H9 (cell line): ENCODE measurements at regions not wholly inside any gene's neighbourhood (a gene's known extent, or its start where the extent isn't known, plus 50 kb on each side); places are given as distances from the start of the nearest gene placed in this dataset.

Source experiments
- DNase-seq: peaks from one replicate; pipeline ENCODE4 v3.0.0-alpha.2; 2017
- H2AFZ ChIP-seq: one replicate; pipeline ENCODE4 v1.6.1; 2013; ENCODE audit warnings: mild to moderate bottlenecking, low read length, control low read depth, moderate library complexity
- H2AK5ac ChIP-seq: 2 replicates; pipeline ENCODE4 v1.6.1; 2013; ENCODE audit warnings: low read length, control low read depth, mixed read lengths; ENCODE audit not compliant: insufficient read length
- H2BK120ac ChIP-seq: one replicate; pipeline ENCODE4 v1.6.1; 2013; ENCODE audit warnings: low read depth, mild to moderate bottlenecking, low read length, control low read depth, inconsistent platforms; ENCODE audit not compliant: poor library complexity, severe bottlenecking
- H2BK12ac ChIP-seq: 2 replicates; pipeline ENCODE4 v1.6.1; 2013; ENCODE audit warnings: low read length, control low read depth, mixed read lengths, low read depth; ENCODE audit not compliant: insufficient read length
- H2BK15ac ChIP-seq: 2 replicates; pipeline ENCODE4 v1.6.1; 2013; ENCODE audit warnings: low read depth, low read length, control low read depth
- H2BK20ac ChIP-seq: one replicate; pipeline ENCODE4 v1.6.1; 2013; ENCODE audit warnings: low read depth, mild to moderate bottlenecking, low read length, control low read depth, inconsistent platforms; ENCODE audit not compliant: poor library complexity, severe bottlenecking
- H2BK5ac ChIP-seq: 2 replicates; pipeline ENCODE4 v1.6.1; 2013; ENCODE audit warnings: low read length, control low read depth, mixed read lengths; ENCODE audit not compliant: insufficient read length
- H3K14ac ChIP-seq: 2 replicates; pipeline ENCODE4 v1.6.1; 2013; ENCODE audit warnings: low read length, control low read depth; ENCODE audit not compliant: insufficient read depth
- H3K18ac ChIP-seq: 2 replicates; pipeline ENCODE4 v1.6.1; 2013; ENCODE audit warnings: low read depth, mild to moderate bottlenecking, mixed read lengths, low read length, control low read depth; ENCODE audit not compliant: insufficient read length
- H3K23ac ChIP-seq: 2 replicates; pipeline ENCODE4 v1.6.1; 2013; ENCODE audit warnings: low read length, control low read depth, mixed read lengths, low read depth; ENCODE audit not compliant: insufficient read length
- H3K23me2 ChIP-seq: 2 replicates; pipeline ENCODE4 v1.6.1; 2013; ENCODE audit warnings: low read depth, mild to moderate bottlenecking, mixed read lengths, low read length, control low read depth; ENCODE audit not compliant: insufficient read length, poor library complexity, severe bottlenecking
- H3K27ac ChIP-seq: 2 replicates; pipeline ENCODE4 v1.5.1; 2013; ENCODE audit warnings: low read length, control low read depth, mixed read lengths, low read depth; ENCODE audit not compliant: insufficient read length
- H3K27me3 ChIP-seq: 2 replicates; pipeline ENCODE4 v1.6.1; 2013; ENCODE audit warnings: low read length, control low read depth, inconsistent platforms; ENCODE audit not compliant: insufficient read depth
- H3K4ac ChIP-seq: 2 replicates; pipeline ENCODE4 v1.6.1; 2013; ENCODE audit warnings: low read depth, mild to moderate bottlenecking, control low read depth, inconsistent platforms, low read length, moderate library complexity
- H3K4me1 ChIP-seq: 2 replicates; pipeline ENCODE4 v1.6.1; 2013; ENCODE audit warnings: low read length, control low read depth, inconsistent platforms; ENCODE audit not compliant: insufficient read depth
- H3K4me2 ChIP-seq: 2 replicates; pipeline ENCODE4 v1.6.1; 2013; ENCODE audit warnings: low read length, control low read depth, mixed read lengths; ENCODE audit not compliant: insufficient read length, insufficient read depth
- H3K56ac ChIP-seq: 2 replicates; pipeline ENCODE4 v1.6.1; 2013; ENCODE audit warnings: low read depth, mild to moderate bottlenecking, mixed read lengths, low read length, control low read depth; ENCODE audit not compliant: insufficient read length
- H3K79me1 ChIP-seq: 2 replicates; pipeline ENCODE4 v1.6.1; 2013; ENCODE audit warnings: low read depth, mild to moderate bottlenecking, moderate library complexity, low read length, control low read depth, inconsistent platforms; ENCODE audit not compliant: insufficient read depth, poor library complexity, severe bottlenecking
- H3K79me2 ChIP-seq: 2 replicates; pipeline ENCODE4 v1.6.1; 2013; ENCODE audit warnings: low read length, control low read depth, inconsistent platforms; ENCODE audit not compliant: insufficient read depth
- H3K9ac ChIP-seq: 2 replicates; pipeline ENCODE4 v1.6.1; 2013; ENCODE audit warnings: low read length, control low read depth, mixed read lengths; ENCODE audit not compliant: insufficient read length; ENCODE audit errors: extremely low read depth
- H3K9me3 ChIP-seq: one replicate; pipeline ENCODE4 v1.6.1; 2013; ENCODE audit warnings: low read depth, low read length, inconsistent platforms; ENCODE audit not compliant: control insufficient read depth
- H3T11ph ChIP-seq: one replicate; pipeline ENCODE4 v1.6.1; 2013; ENCODE audit warnings: mild to moderate bottlenecking, low read length, control low read depth, inconsistent platforms
- H4K20me1 ChIP-seq: one replicate; pipeline ENCODE4 v1.6.1; 2013; ENCODE audit not compliant: control insufficient read depth, insufficient read length, insufficient read depth
- H4K5ac ChIP-seq: 2 replicates; pipeline ENCODE4 v1.6.1; 2013; ENCODE audit warnings: low read depth, mild to moderate bottlenecking, mixed read lengths, low read length, control low read depth; ENCODE audit not compliant: insufficient read length
- H4K8ac ChIP-seq: replicated peaks from 2 replicates; pipeline ENCODE4 v1.6.1; 2013; ENCODE audit warnings: low read length, control low read depth, mixed read lengths, low read depth; ENCODE audit not compliant: insufficient read length
- H4K91ac ChIP-seq: 2 replicates; pipeline ENCODE4 v1.6.1; 2013; ENCODE audit warnings: low read depth, mild to moderate bottlenecking, moderate library complexity, mixed read lengths, low read length, control low read depth; ENCODE audit not compliant: insufficient read length
- H3K27ac Mint-ChIP-seq, 3 experiments: 2 replicates in 2 of 3; 3 replicates in 1 of 3; pipeline ENCODE4 v1.8.0; 2020 to 2021; ENCODE audit warnings: mixed read lengths in 3 of 3, mild to moderate bottlenecking in 1 of 3, moderate library complexity in 1 of 3
- H3K27me3 Mint-ChIP-seq: 2 replicates; pipeline ENCODE4 v1.8.0; 2021; ENCODE audit warnings: low read depth, mild to moderate bottlenecking, moderate library complexity, mixed read lengths
- H3K36me3 Mint-ChIP-seq, 3 experiments: 2 replicates in 2 of 3; 3 replicates in 1 of 3; pipeline ENCODE4 v1.8.0; 2020 to 2021; ENCODE audit warnings: low read depth in 3 of 3, mixed read lengths in 3 of 3; ENCODE audit not compliant: insufficient read depth in 1 of 3
- H3K4me1 Mint-ChIP-seq, 2 experiments: 2 replicates each; pipeline ENCODE4 v1.8.0; 2020; ENCODE audit warnings: mixed read lengths in 2 of 2
- H3K4me3 Mint-ChIP-seq, 2 experiments: 2 replicates in 1 of 2; 3 replicates in 1 of 2; pipeline ENCODE4 v1.8.0; 2020 to 2021; ENCODE audit warnings: mild to moderate bottlenecking in 2 of 2, mixed read lengths in 2 of 2, moderate library complexity in 1 of 2
- H3K9me3 Mint-ChIP-seq, 2 experiments: 2 replicates in 1 of 2; 3 replicates in 1 of 2; pipeline ENCODE4 v1.8.0; 2020; ENCODE audit warnings: mild to moderate bottlenecking in 2 of 2, mixed read lengths in 2 of 2, moderate library complexity in 1 of 2
- CTCF ChIP-seq: fragments of 200-600 bp; sonication (generic); conservative IDR thresholded peaks from 3 replicates; pipeline ENCODE4 v1.8.0; 2021; ENCODE audit warnings: antibody characterized with exemption, mild to moderate bottlenecking

GRCh38 chr2:160914217-160914616, 246.0 kb upstream of the TANK start:
- no peak overlapping the region for H2AFZ ChIP-seq
- H4K91ac ChIP-seq: no peak overlapping the region
- no peak overlapping the region for H3K14ac ChIP-seq
- H3K4ac ChIP-seq: no peak overlapping the region
- no peaks in the 10 kb centered on the region for H3K23me2 ChIP-seq
- no peak overlapping the region for H2BK20ac ChIP-seq
- no peak overlapping the region for H3K4me3 Mint-ChIP-seq
- H2BK5ac ChIP-seq: no peak overlapping the region
- H3K27ac ChIP-seq: no peak overlapping the region
- peaks cover 3% of the 10 kb centered on the region; the same call in 1 of the 2 replicates for H3K27me3 ChIP-seq
- H4K8ac ChIP-seq: no peak overlapping the region
- no peak for DNase-seq
- H3T11ph ChIP-seq: no peak overlapping the region
- no peaks in the 10 kb centered on the region for H3K9me3 ChIP-seq
- peaks cover 0 to 15% (median 2%) of the 10 kb centered on the region in 3 experiments; a peak in 5 of 7 replicates for H3K36me3 Mint-ChIP-seq
- no peak overlapping the region for H2BK15ac ChIP-seq
- no peak overlapping the region for H2BK12ac ChIP-seq
- H4K20me1 ChIP-seq: no peaks in the 10 kb centered on the region
- peaks cover 8 to 13% of the 10 kb centered on the region in 2 experiments for H3K4me1 Mint-ChIP-seq
- no peak overlapping the region for H3K4me2 ChIP-seq
- H3K27ac Mint-ChIP-seq: no peak overlapping the region
- peaks cover 10 to 15% of the 10 kb centered on the region in 2 experiments for H3K9me3 Mint-ChIP-seq
- H3K27me3 Mint-ChIP-seq: peaks cover 59% of the 10 kb centered on the region
- no peak overlapping the region for H2AK5ac ChIP-seq
- H3K56ac ChIP-seq: no peak overlapping the region
- H3K4me1 ChIP-seq: 0 out of 2 replicates have a peak, but pooled peaks cover 2% of the 10 kb centered on the region
- no peak overlapping the region for H3K9ac ChIP-seq
- H3K79me2 ChIP-seq: no peaks in the 10 kb centered on the region
- no peak overlapping the region for H3K23ac ChIP-seq
- no peak overlapping the region for H4K5ac ChIP-seq
- no peak overlapping the region for H3K18ac ChIP-seq
- no peaks in the 10 kb centered on the region for H3K79me1 ChIP-seq
- no peak for TF ChIP-seq CTCF
- H2BK120ac ChIP-seq: no peak overlapping the region
